HL-60 (cell line): ENCODE measurements at regions not wholly inside any gene's neighbourhood (a gene's known extent, or its start where the extent isn't known, plus 50 kb on each side); places are given as distances from the start of the nearest gene placed in this dataset.

ENCODE experiments used
- DNase-seq, 2 experiments: peaks; one replicate each; pipeline ENCODE4 v3.0.0-alpha.2; 2010 to 2020; ENCODE audit warnings: low read depth in 1 of 2, low spot score in 1 of 2
- H3K27ac ChIP-seq: fragments of 250-450 bp; sonication (Bioruptor Pico); replicated peaks from 2 replicates; pipeline ENCODE4 v1.5.1; 2020; ENCODE audit warnings: mild to moderate bottlenecking, moderate library complexity
- H3K27me3 ChIP-seq: fragments of 250-450 bp; sonication (Bioruptor Pico); 2 replicates; pipeline ENCODE4 v1.5.1; 2021; ENCODE audit warnings: mild to moderate bottlenecking, moderate library complexity; ENCODE audit not compliant: insufficient read depth, poor library complexity, severe bottlenecking
- H3K4me3 ChIP-seq: replicated peaks from 2 replicates; pipeline ENCODE4 v1.5.1; 2011; ENCODE audit warnings: mild to moderate bottlenecking, control low read depth, low read length; ENCODE audit not compliant: insufficient read depth
- CTCF ChIP-seq: IDR thresholded peaks from one replicate; pipeline ENCODE4 v1.5.1; 2011; ENCODE audit warnings: low read length, control low read depth, inconsistent platforms; ENCODE audit not compliant: insufficient read depth
- GABPA ChIP-seq: IDR thresholded peaks from 2 replicates; pipeline ENCODE4 v1.6.1; 2012; ENCODE audit warnings: low read depth
- POLR2AphosphoS5 ChIP-seq: IDR thresholded peaks from 2 replicates; pipeline ENCODE4 v1.6.1; 2012; ENCODE audit warnings: low read depth
- REST ChIP-seq: IDR thresholded peaks from 2 replicates; pipeline ENCODE4 v1.6.1; 2012; ENCODE audit warnings: low read depth; ENCODE audit not compliant: insufficient replicate concordance
- SPI1 ChIP-seq: IDR thresholded peaks from 2 replicates; pipeline ENCODE4 v1.6.1; 2012; ENCODE audit warnings: low read depth, mild to moderate bottlenecking, borderline replicate concordance

- no peak for TF ChIP-seq SPI1
- TF ChIP-seq CTCF, result no peak
- TF ChIP-seq POLR2AphosphoS5, result no peak
- no peaks in the 10 kb centered on the region for H3K27me3 ChIP-seq
- no peak overlapping the region for H3K4me3 ChIP-seq
- DNase-seq, result no peak
- no peak overlapping the region for H3K27ac ChIP-seq
These were observed 214.0 kb downstream of the OR4C45 start for GRCh38 chr11:50246699-50247098.

- DNase-seq, result no peak
- no peak overlapping the region for H3K4me3 ChIP-seq
- no peak overlapping the region for H3K27ac ChIP-seq
- no peak for TF ChIP-seq CTCF
- no peak for TF ChIP-seq REST
- no peak for TF ChIP-seq POLR2AphosphoS5
- TF ChIP-seq SPI1, result no peak
- no peak for TF ChIP-seq GABPA
- H3K27me3 ChIP-seq, result no peaks in the 10 kb centered on the region
These were observed 214.7 kb downstream of the OR4C45 start for GRCh38 chr11:50247309-50247874.

GRCh38 chr11:50267851-50268250, 235.2 kb downstream of the OR4C45 start:
- no peaks in the 10 kb centered on the region for H3K27me3 ChIP-seq
- no peak for TF ChIP-seq REST
- no peak for TF ChIP-seq CTCF
- no peak for TF ChIP-seq SPI1
- no peak for TF ChIP-seq POLR2AphosphoS5
- TF ChIP-seq GABPA, result no peak

GRCh38 chr11:50275133-50275532, 242.5 kb downstream of the OR4C45 start:
- DNase-seq, result no peak
- TF ChIP-seq REST, result no peak
- TF ChIP-seq SPI1, result no peak
- no peak for TF ChIP-seq GABPA
- no peak for TF ChIP-seq CTCF
- H3K27me3 ChIP-seq, result no peaks in the 10 kb centered on the region
- H3K27ac ChIP-seq, result no peak overlapping the region
- H3K4me3 ChIP-seq, result no peak overlapping the region

More at GRCh38 chr11:50267851-50268250, 235.2 kb downstream of the OR4C45 start:
- no peak for DNase-seq
- Histone ChIP-seq H3K4me3 (no peak overlapping the region), H3K27ac (no peak overlapping the region)
